WERI-Rb-1 (cell line): ENCODE measurements at regions not wholly inside any gene's neighbourhood (a gene's known extent, or its start where the extent isn't known, plus 50 kb on each side); places are given as distances from the start of the nearest gene placed in this dataset.

Experiments used
- DNase-seq: peaks from one replicate; pipeline ENCODE4 v3.0.0-alpha.2; 2020
- H3K27ac ChIP-seq: fragments of 250-450 bp; sonication (Bioruptor Pico); 2 replicates; pipeline ENCODE4 v1.5.1; 2020; ENCODE audit warnings: mild to moderate bottlenecking, moderate library complexity
- H3K27me3 ChIP-seq: fragments of 250-450 bp; sonication (Bioruptor Pico); 2 replicates; pipeline ENCODE4 v1.5.1; 2021; ENCODE audit warnings: mild to moderate bottlenecking, low read depth, moderate library complexity; ENCODE audit not compliant: insufficient read depth, severe bottlenecking
- H3K36me3 ChIP-seq: fragments of 250-450 bp; sonication (Bioruptor Pico); 2 replicates; pipeline ENCODE4 v1.5.1; 2020; ENCODE audit warnings: mild to moderate bottlenecking, moderate library complexity
- H3K4me3 ChIP-seq: 2 replicates; pipeline ENCODE4 v1.5.1; 2011; ENCODE audit warnings: low read depth, mild to moderate bottlenecking, control low read depth, low read length
- H3K9me3 ChIP-seq: fragments of 250-450 bp; sonication (Bioruptor Pico); 2 replicates; pipeline ENCODE4 v1.5.1; 2021; ENCODE audit warnings: mild to moderate bottlenecking, moderate library complexity; ENCODE audit not compliant: severe bottlenecking
- TF ChIP-seq, protein P1 (sequence below): IDR thresholded peaks from 2 replicates; pipeline ENCODE4 v1.5.1; 2011; ENCODE audit warnings: low read depth, mild to moderate bottlenecking, control low read depth, inconsistent platforms, low read length

DNA sequence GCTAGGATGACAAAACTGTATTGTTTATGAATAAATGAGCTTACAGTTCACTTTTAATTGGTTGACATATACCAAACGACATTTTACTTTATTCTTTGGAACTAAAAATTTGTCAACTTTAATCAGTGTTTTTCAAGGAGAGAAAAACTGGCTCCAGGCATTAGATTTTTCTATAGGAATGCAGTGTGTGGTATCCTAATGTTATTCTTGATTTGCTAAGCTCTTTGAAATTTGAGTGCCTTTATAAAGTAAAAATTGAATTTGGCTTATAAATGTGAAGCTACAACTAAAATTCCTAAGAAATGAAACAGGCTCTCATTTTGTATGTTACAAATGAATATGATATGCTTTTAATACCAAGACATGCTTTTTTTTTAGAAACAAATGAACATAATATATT, 442.2 kb upstream of the TRAM1L1 start:
- DNase-seq = no peak
- H3K36me3 ChIP-seq = no peaks in the 10 kb centered on the region
- TF ChIP-seq, protein P1, sequence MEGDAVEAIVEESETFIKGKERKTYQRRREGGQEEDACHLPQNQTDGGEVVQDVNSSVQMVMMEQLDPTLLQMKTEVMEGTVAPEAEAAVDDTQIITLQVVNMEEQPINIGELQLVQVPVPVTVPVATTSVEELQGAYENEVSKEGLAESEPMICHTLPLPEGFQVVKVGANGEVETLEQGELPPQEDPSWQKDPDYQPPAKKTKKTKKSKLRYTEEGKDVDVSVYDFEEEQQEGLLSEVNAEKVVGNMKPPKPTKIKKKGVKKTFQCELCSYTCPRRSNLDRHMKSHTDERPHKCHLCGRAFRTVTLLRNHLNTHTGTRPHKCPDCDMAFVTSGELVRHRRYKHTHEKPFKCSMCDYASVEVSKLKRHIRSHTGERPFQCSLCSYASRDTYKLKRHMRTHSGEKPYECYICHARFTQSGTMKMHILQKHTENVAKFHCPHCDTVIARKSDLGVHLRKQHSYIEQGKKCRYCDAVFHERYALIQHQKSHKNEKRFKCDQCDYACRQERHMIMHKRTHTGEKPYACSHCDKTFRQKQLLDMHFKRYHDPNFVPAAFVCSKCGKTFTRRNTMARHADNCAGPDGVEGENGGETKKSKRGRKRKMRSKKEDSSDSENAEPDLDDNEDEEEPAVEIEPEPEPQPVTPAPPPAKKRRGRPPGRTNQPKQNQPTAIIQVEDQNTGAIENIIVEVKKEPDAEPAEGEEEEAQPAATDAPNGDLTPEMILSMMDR = no peak
- H3K27me3 ChIP-seq = no peaks in the 10 kb centered on the region
- H3K27ac ChIP-seq = no peak overlapping the region
- no peak overlapping the region for H3K4me3 ChIP-seq
- no peaks in the 10 kb centered on the region for H3K9me3 ChIP-seq

DNA sequence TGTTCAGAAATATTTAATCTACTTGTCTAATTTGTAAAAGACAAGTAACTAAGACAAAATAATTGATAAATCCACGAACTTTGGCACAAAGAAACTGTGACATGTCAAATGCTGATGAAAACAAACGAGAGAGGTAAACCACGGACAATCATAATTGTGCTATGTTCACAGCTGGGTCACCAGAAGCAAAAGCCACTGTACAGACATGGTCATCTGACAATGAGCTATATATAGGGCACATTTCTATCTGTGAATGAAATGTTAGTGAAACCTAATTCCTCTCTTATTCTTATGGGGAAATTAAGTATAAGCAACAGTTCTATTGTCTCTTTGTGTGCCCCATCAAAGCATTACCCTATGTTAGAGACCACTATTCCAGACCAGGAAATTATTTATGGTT, 444.0 kb upstream of the TRAM1L1 start:
- H3K27me3 ChIP-seq = no peaks in the 10 kb centered on the region
- DNase-seq = no peak
- no peak overlapping the region for H3K4me3 ChIP-seq
- no peaks in the 10 kb centered on the region for H3K36me3 ChIP-seq
- TF ChIP-seq, protein P1 = no peak
- no peak overlapping the region for H3K27ac ChIP-seq
- no peaks in the 10 kb centered on the region for H3K9me3 ChIP-seq

DNA sequence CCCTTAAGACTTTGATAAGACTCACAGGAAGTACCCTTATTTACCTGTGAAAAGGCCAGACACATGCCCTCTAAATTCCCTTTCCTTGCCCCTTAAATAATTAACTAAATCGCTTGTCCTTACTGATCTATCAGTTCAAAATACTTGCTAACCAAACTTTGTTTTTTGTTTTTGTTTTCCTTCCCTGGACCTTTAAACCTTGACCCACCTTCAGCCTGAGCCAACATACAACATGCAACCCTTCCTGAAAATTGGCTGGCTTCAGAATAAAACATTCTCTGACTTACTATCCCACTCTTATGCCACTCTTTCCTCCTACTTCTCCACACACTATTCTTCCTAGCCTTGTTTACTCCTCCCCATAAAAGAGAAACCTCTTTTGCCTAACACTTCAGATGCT, 448.1 kb upstream of the TRAM1L1 start:
- TF ChIP-seq, protein P1 = no peak
- no peak for DNase-seq
- no peak overlapping the region for H3K4me3 ChIP-seq
- no peak overlapping the region for H3K27ac ChIP-seq
- no peaks in the 10 kb centered on the region for H3K9me3 ChIP-seq
- H3K36me3 ChIP-seq = no peaks in the 10 kb centered on the region
- H3K27me3 ChIP-seq = no peaks in the 10 kb centered on the region

DNA sequence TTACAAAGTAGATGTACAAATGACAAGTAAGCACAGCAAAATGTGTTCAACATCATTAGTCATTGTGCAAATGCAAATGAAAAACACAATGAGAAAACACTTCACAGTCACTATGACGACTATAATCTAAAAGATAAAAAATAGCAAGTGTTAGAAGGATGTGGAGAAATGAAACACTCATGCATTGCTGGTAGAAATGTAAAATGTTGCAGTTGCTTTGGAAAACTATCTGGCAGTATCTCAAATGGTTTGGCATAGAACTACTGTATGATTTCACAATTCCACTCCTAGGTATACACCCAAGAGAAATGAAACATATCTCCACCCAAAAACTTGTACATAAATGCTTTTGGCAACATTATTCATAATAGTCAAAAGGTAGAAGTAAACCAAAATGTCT, 459.7 kb upstream of the TRAM1L1 start:
- no peaks in the 10 kb centered on the region for H3K36me3 ChIP-seq
- no peaks in the 10 kb centered on the region for H3K27me3 ChIP-seq
- DNase-seq = no peak
- H3K27ac ChIP-seq = no peak overlapping the region
- H3K4me3 ChIP-seq = no peak overlapping the region
- no peaks in the 10 kb centered on the region for H3K9me3 ChIP-seq
- TF ChIP-seq, protein P1 = no peak

DNA sequence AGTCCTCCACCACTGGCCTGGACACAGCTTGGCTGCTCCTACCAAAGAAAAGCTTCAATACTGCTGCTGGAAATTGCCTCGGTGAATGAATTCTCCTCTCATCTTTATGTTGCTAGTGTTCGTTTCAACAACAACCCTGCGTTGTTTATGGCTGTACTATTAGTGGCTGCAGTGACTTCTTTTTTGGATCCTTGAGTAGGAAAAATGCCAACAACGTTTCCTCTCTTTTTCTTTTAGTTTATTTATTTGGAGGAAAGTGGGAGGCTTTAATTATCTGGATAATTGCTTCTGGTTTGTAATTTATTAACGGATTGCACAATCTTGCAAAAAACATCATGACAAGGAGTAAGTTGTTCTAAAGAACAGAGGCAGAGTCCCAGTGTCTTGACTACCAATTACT, 464.1 kb upstream of the TRAM1L1 start:
- Histone ChIP-seq H3K27me3 (no peaks in the 10 kb centered on the region), H3K4me3 (no peak overlapping the region), H3K36me3 (no peaks in the 10 kb centered on the region), H3K9me3 (no peaks in the 10 kb centered on the region), H3K27ac (no peak overlapping the region)
- no peak for DNase-seq
- TF ChIP-seq, protein P1 = no peak

DNA sequence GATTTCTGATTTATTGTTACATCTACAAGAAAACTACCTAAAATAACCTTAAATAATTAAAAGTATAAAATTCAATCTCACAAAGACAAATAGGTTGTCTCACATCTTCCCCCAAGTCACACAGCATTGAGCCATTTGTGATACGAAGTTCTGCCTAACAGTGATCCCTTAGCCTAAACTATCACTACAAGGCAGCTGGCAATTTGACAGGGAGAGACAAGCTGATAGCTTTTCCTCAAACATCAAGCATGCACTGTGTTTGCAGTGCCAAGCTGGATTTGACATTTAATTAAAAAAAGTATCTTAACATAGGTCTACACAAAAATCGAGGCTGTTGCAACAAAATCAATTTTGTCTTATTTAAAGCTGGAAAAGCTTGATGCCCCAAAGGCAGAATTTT, 464.7 kb upstream of the TRAM1L1 start:
- H3K4me3 ChIP-seq = no peak overlapping the region
- H3K36me3 ChIP-seq = no peaks in the 10 kb centered on the region

More for the DNA sequence above, 464.7 kb upstream of the TRAM1L1 start:
- no peaks in the 10 kb centered on the region for H3K27me3 ChIP-seq
- TF ChIP-seq, protein P1 = no peak
- no peak for DNase-seq
- H3K9me3 ChIP-seq = no peaks in the 10 kb centered on the region
- H3K27ac ChIP-seq = no peak overlapping the region
